Loucy (cell line): ENCODE measurements at regions not wholly inside any gene's neighbourhood (a gene's known extent, or its start where the extent isn't known, plus 50 kb on each side); places are given as distances from the start of the nearest gene placed in this dataset.
A peak's percentile ranks its signal among the peaks of the same experiment; 100 is the strongest.

Experiments
- H2AFZ ChIP-seq: fragments of 200-600 bp; sonication (generic); 2 replicates; pipeline ENCODE4 v1.6.0; 2016; ENCODE audit warnings: antibody characterized with exemption, mild to moderate bottlenecking, low read length, moderate library complexity
- H3F3A ChIP-seq: fragments of 200-600 bp; 2 replicates; pipeline ENCODE4 v1.6.0; 2016; ENCODE audit warnings: antibody characterized with exemption, low read depth, mild to moderate bottlenecking
- H3K27me3 ChIP-seq: fragments of 200-600 bp; sonication (generic); 2 replicates; pipeline ENCODE4 v1.6.1; 2014; ENCODE audit warnings: low read length, mild to moderate bottlenecking; ENCODE audit not compliant: insufficient read depth, poor library complexity, severe bottlenecking
- H3K36me3 ChIP-seq: fragments of 200-600 bp; sonication (generic); 2 replicates; pipeline ENCODE4 v1.6.1; 2016; ENCODE audit warnings: low read length; ENCODE audit not compliant: insufficient read depth
- H3K4me1 ChIP-seq: fragments of 200-600 bp; sonication (generic); 2 replicates; pipeline ENCODE4 v1.5.1; 2014; ENCODE audit warnings: low read length, mild to moderate bottlenecking; ENCODE audit not compliant: insufficient read depth, poor library complexity, severe bottlenecking
- H3K4me2 ChIP-seq: fragments of 200-600 bp; sonication (generic); 2 replicates; pipeline ENCODE4 v1.6.0; 2014; ENCODE audit warnings: antibody characterized with exemption, low read length, low read depth, mild to moderate bottlenecking; ENCODE audit not compliant: poor library complexity, severe bottlenecking
- H3K4me3 ChIP-seq: fragments of 200-600 bp; sonication (generic); 2 replicates; pipeline ENCODE4 v1.5.1; 2014; ENCODE audit warnings: low read length, mild to moderate bottlenecking, mixed read lengths; ENCODE audit not compliant: poor library complexity, severe bottlenecking
- H3K79me2 ChIP-seq: fragments of 200-600 bp; sonication (generic); 2 replicates; pipeline ENCODE4 v1.6.1; 2014; ENCODE audit warnings: low read length; ENCODE audit not compliant: insufficient read depth
- H3K9ac ChIP-seq: fragments of 200-600 bp; sonication (generic); 2 replicates; pipeline ENCODE4 v1.6.0; 2014; ENCODE audit warnings: mild to moderate bottlenecking, low read depth, low read length, moderate library complexity; ENCODE audit not compliant: poor library complexity, severe bottlenecking
- H3K9me2 ChIP-seq: fragments of 200-600 bp; sonication (generic); replicated peaks from 2 replicates; pipeline ENCODE4 v1.6.1; 2016; ENCODE audit warnings: low read depth, low read length, mixed read lengths
- H3K9me3 ChIP-seq: fragments of 200-600 bp; sonication (generic); 2 replicates; pipeline ENCODE4 v1.6.1; 2014; ENCODE audit warnings: mild to moderate bottlenecking, antibody characterized with exemption, low read length, low read depth; ENCODE audit not compliant: insufficient read depth
- H4K20me1 ChIP-seq: fragments of 200-600 bp; sonication (generic); 2 replicates; pipeline ENCODE4 v1.6.0; 2014; ENCODE audit warnings: antibody characterized with exemption, low read length, mild to moderate bottlenecking; ENCODE audit not compliant: insufficient read depth, poor library complexity, severe bottlenecking
- EZH2phosphoT487 ChIP-seq: fragments of 200-600 bp; IDR thresholded peaks from 2 replicates; pipeline ENCODE4 v1.6.1; 2018; ENCODE audit warnings: antibody characterized with exemption, mild to moderate bottlenecking, moderate library complexity, borderline replicate concordance
- TF ChIP-seq, protein P1 (sequence below): fragments of 200-600 bp; sonication (generic); conservative IDR thresholded peaks from 2 replicates; pipeline ENCODE4 v1.5.1; 2014; ENCODE audit warnings: mild to moderate bottlenecking, antibody characterized with exemption, low read length

DNA sequence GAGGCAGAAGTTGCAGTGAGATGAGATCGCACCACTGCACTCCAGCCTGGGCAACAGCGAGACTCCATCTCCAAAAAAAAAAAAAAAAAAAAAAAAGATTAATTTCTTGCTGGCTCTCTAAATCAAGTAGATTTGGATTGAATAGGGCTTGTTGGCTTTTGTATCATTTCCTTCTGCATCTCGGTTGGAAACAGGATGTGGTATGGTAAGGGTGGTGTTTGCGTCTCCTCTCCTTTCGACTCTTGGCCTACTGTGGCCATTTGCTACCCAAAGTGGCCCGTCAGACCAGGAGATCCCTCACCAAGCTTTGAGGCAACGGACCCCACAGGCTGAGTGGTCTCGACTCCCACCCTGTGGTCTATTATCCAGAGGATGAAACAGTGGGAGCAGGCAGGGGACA is 168.0 kb upstream of the IRX3 start:
- Histone ChIP-seq H3K4me1 (peaks cover 39% of the 10 kb centered on the region), H3K9ac (no peak overlapping the region), H3K79me2 (no peaks in the 10 kb centered on the region), H2AFZ (peak overlapping the region; percentile 76), H3K27me3 (no peaks in the 10 kb centered on the region), H3K9me3 (no peaks in the 10 kb centered on the region), H3K4me2 (peak overlapping the region; percentile 62), H3K9me2 (no peaks in the 10 kb centered on the region), H3F3A (peaks cover 7% of the 10 kb centered on the region; the same call in 1 of the 2 replicates), H3K36me3 (no peaks in the 10 kb centered on the region), H3K4me3 (peak overlapping the region; percentile 43), H4K20me1 (no peaks in the 10 kb centered on the region)
- TF ChIP-seq, protein P1, sequence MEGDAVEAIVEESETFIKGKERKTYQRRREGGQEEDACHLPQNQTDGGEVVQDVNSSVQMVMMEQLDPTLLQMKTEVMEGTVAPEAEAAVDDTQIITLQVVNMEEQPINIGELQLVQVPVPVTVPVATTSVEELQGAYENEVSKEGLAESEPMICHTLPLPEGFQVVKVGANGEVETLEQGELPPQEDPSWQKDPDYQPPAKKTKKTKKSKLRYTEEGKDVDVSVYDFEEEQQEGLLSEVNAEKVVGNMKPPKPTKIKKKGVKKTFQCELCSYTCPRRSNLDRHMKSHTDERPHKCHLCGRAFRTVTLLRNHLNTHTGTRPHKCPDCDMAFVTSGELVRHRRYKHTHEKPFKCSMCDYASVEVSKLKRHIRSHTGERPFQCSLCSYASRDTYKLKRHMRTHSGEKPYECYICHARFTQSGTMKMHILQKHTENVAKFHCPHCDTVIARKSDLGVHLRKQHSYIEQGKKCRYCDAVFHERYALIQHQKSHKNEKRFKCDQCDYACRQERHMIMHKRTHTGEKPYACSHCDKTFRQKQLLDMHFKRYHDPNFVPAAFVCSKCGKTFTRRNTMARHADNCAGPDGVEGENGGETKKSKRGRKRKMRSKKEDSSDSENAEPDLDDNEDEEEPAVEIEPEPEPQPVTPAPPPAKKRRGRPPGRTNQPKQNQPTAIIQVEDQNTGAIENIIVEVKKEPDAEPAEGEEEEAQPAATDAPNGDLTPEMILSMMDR = no peak
- no peak for TF ChIP-seq EZH2phosphoT487

DNA sequence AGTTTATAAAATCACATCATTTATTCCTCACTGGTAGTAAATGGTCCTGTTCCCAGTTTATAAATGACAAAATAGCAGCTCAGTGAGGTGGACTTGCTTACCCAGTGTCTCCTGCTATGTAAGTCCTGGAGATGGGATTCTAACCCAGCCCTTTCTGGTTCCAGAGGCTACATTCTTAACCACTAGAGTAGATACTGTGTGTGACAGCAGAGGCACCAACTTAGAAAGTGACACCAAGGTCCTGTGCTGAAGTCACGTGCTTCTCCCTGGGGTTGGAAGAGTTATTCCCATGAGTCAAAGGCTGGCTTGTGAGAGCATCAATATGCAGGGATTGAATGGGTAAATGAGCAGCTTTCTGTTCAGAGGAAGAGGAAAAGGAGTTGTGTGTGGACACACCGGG is 167.3 kb upstream of the IRX3 start:
- Histone ChIP-seq H3K9me3 (no peaks in the 10 kb centered on the region), H3K9me2 (no peaks in the 10 kb centered on the region), H3K4me2 (no peak overlapping the region), H2AFZ (no peak overlapping the region), H3K36me3 (no peaks in the 10 kb centered on the region), H3K27me3 (no peaks in the 10 kb centered on the region), H4K20me1 (no peaks in the 10 kb centered on the region), H3K4me1 (peaks cover 39% of the 10 kb centered on the region), H3F3A (peaks cover 7% of the 10 kb centered on the region; the same call in 1 of the 2 replicates), H3K79me2 (no peaks in the 10 kb centered on the region), H3K4me3 (no peak overlapping the region), H3K9ac (no peak overlapping the region)
- TF ChIP-seq EZH2phosphoT487 = no peak
- TF ChIP-seq, protein P1 = no peak

DNA sequence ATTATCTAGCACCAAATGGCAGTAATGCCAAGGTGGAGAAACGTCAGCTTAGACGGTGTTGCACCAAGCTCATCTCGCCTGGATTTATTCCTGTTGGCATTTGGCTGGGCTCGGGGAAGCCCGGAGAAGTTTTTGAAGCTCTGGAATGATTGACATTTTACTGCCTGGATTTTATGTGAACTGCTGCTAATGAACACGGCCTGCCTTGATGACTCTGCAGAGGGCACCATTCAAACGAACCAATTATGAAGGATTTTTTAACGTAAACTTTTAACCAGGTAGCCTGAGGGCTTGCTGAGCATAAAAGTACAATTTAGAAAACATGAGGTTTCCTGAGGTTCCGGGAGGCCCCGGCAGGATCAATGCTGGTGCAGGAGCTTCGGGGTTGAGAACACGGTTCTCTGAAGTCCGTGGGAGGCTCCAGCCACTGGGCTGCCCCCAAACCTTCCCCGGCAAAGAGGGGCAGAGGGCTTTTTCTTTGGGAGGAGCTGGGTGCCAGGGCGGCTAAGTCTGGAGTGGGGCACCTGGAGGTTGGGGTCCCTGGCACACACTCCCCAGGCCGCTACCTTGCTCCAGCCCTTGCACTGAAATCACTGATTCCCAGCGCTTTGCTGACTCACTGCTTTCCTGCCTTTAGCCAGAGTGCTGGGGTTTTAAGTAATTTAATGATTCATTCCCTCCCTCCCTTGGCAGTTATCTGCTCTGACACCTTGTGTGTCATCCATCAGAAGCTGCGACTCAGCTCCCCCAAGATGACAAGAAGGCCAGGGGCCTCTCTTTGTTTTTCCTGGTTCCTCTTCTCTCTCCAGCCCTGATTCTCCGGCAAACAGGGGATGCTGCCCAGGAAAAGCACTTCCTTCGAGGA is 161.2 kb upstream of the IRX3 start:
- TF ChIP-seq, protein P1 = no peak
- no peak for TF ChIP-seq EZH2phosphoT487
- H3K4me2 ChIP-seq = no peak overlapping the region

More for the DNA sequence above, 161.2 kb upstream of the IRX3 start:
- no peak overlapping the region for H3K4me3 ChIP-seq
- no peak overlapping the region for H2AFZ ChIP-seq
- H3K9me3 ChIP-seq = no peaks in the 10 kb centered on the region
- H3K79me2 ChIP-seq = no peaks in the 10 kb centered on the region
- H3K9ac ChIP-seq = no peak overlapping the region
- peaks cover 23% of the 10 kb centered on the region for H3K27me3 ChIP-seq
- no peaks in the 10 kb centered on the region for H3K9me2 ChIP-seq
- H3K36me3 ChIP-seq = no peaks in the 10 kb centered on the region
- H4K20me1 ChIP-seq = no peaks in the 10 kb centered on the region
- peaks cover 19% of the 10 kb centered on the region for H3K4me1 ChIP-seq
- H3F3A ChIP-seq = no peaks in the 10 kb centered on the region
